ENCODE measurements at regions not wholly inside any gene's neighbourhood (a gene's known extent, or its start where the extent isn't known, plus 50 kb on each side); places are given as distances from the start of the nearest gene placed in this dataset.

GRCh38 chr10:34922138-34922537 lies 107.0 kb upstream of the PARD3 start:
- no peak for TF ChIP-seq CTCF (IDR thresholded peaks at IDR 0.05 in 4 of 5, conservative IDR thresholded peaks at IDR 0.05 in 1 of 5)
- TF ChIP-seq POLR2A (IDR thresholded peaks at IDR 0.05) = no peak
